COLO829 (cell line): ENCODE measurements at regions not wholly inside any gene's neighbourhood (a gene's known extent, or its start where the extent isn't known, plus 50 kb on each side); places are given as distances from the start of the nearest gene placed in this dataset.

Source experiments
- DNase-seq: peaks from one replicate; pipeline ENCODE4 v3.0.0; 2012; ENCODE audit warnings: low spot score

GRCh38 chr14:25756876-25757275, 706.9 kb upstream of the STXBP6 start:
- DNase-seq: no peak

- no peak for DNase-seq
These were observed 703.2 kb upstream of the STXBP6 start for GRCh38 chr14:25753130-25753529.

- DNase-seq: no peak
These were observed 700.5 kb upstream of the STXBP6 start for GRCh38 chr14:25750436-25750835.
